IPS-18a (cell line): ENCODE measurements at regions not wholly inside any gene's neighbourhood (a gene's known extent, or its start where the extent isn't known, plus 50 kb on each side); places are given as distances from the start of the nearest gene placed in this dataset.
"Not testable (repeated sequence)": the region's sequence is repeated elsewhere in the genome, so short reads cannot be mapped to it uniquely, and the experiment has no call there.

ENCODE experiments used
- H3K27ac ChIP-seq: one replicate; pipeline ENCODE4 v1.5.1; 2013; ENCODE audit warnings: low read length
- H3K27me3 ChIP-seq: one replicate; pipeline ENCODE4 v1.6.1; 2013; ENCODE audit warnings: mild to moderate bottlenecking, low read length; ENCODE audit not compliant: control insufficient read depth, insufficient read depth
- H3K36me3 ChIP-seq: one replicate; pipeline ENCODE4 v1.6.1; 2013; ENCODE audit warnings: low read depth, low read length; ENCODE audit not compliant: control insufficient read depth
- H3K4me1 ChIP-seq: one replicate; pipeline ENCODE4 v1.6.1; 2013; ENCODE audit warnings: low read depth, low read length; ENCODE audit not compliant: control insufficient read depth
- H3K4me3 ChIP-seq: one replicate; pipeline ENCODE4 v1.5.1; 2013; ENCODE audit warnings: low read length
- H3K9ac ChIP-seq: one replicate; pipeline ENCODE4 v1.6.1; 2013; ENCODE audit warnings: mild to moderate bottlenecking, low read length, moderate library complexity
- H3K9me3 ChIP-seq: one replicate; pipeline ENCODE4 v1.6.1; 2013; ENCODE audit warnings: low read depth, low read length; ENCODE audit not compliant: control insufficient read depth

DNA sequence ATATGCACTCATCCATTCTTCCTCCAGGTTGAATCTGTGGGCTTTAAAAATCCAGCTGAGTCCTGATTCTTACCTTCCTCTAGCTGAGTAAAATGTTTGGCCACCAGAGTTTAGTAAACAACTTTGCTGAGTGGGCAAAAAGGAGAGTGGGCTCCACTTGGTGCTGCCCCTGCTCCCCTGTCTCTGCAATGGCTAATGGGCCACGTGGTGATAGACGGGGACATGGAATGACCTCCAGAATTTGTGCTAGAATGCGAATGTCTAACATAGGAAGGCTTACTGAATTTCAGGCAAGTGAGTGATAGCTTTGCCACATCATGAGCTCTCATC lies 137.3 kb upstream of the CES5A start:
- no peaks in the 10 kb centered on the region for H3K4me1 ChIP-seq
- H3K27me3 ChIP-seq: no peaks in the 10 kb centered on the region
- H3K4me3 ChIP-seq: no peak overlapping the region
- H3K36me3 ChIP-seq: no peaks in the 10 kb centered on the region
- no peak overlapping the region for H3K9ac ChIP-seq
- no peaks in the 10 kb centered on the region for H3K9me3 ChIP-seq
- H3K27ac ChIP-seq: no peak overlapping the region

DNA sequence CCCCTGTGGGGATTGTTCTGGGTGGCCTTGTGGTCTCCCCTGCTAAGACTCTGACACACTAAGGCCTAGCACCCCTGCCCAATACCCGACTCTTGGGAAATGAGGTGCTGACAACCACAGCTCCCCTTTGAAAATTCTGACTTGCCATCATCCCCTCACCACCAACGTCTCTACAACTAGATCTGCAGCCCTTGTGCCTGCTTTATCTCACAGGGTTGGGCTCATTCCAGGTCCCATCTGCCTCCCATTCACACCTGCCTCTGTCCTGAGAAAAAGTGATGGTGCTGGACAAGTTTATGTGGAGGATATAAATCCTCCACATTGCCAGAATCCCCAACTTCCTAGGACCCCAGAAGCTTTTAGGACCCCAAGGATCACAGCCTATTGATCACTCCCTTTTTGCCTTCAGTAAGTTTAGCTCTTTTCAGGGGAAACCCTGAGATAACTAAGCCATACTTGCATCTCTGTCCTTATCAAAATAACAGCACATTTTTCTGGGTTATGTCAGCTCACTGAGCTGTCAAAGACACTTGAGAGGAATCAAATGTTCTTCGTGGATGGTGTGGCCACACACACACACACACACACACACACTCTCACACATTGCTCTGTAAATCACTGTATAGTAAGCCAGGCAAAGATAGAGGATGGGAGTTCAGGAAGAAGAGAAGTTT lies 136.8 kb upstream of the CES5A start:
- Histone ChIP-seq H3K27me3 (no peaks in the 10 kb centered on the region), H3K4me1 (no peaks in the 10 kb centered on the region), H3K9me3 (no peaks in the 10 kb centered on the region), H3K4me3 (no peak overlapping the region), H3K27ac (no peak overlapping the region), H3K9ac (no peak overlapping the region), H3K36me3 (no peaks in the 10 kb centered on the region)

DNA sequence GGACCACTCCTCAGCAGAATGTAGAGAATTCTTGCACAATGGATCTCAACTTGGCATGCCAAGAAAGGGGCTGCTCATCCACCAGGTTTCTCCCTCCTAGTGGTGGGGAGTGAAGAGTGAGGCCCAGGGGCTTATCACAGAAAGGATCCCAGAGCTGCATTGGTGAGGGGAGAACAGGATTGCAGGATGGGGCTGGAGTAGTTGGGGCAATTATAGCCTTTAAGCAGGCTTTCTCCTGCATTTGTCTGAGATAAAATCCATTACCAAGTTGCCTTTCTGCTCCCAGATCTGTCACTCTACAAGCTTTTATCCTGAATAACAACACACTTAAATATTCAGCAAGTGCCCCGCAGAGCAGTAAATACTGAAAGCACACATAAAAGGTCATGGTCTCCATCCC lies 130.8 kb upstream of the CES5A start:
- Histone ChIP-seq H3K36me3 (no peaks in the 10 kb centered on the region), H3K4me3 (no peak overlapping the region), H3K27ac (no peak overlapping the region), H3K9ac (no peak overlapping the region), H3K27me3 (no peaks in the 10 kb centered on the region), H3K9me3 (no peaks in the 10 kb centered on the region), H3K4me1 (peaks cover 7% of the 10 kb centered on the region)

DNA sequence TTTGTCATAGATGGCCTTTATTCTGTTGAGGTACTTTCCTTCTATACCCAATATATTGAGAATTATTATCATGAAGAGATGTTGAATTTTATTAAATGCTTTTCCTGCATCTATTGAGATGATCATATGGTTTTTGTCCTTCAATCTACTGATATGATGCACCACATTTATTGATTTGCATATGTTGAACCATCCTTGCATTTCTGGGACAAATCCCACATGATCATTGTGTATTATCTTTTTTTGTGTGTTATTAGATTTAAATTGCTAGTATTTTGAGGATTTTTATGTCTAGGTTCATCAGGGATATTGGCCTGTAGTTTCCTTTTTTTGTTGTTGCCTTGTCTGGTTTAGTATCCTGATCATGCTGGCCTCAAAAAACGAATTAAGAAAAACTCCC lies 124.5 kb upstream of the CES5A start:
- Histone ChIP-seq H3K9me3 (no peaks in the 10 kb centered on the region), H3K27ac (no peak overlapping the region), H3K9ac (no peak overlapping the region), H3K4me1 (no peaks in the 10 kb centered on the region), H3K36me3 (no peaks in the 10 kb centered on the region), H3K27me3 (no peaks in the 10 kb centered on the region), H3K4me3 (no peak overlapping the region)

DNA sequence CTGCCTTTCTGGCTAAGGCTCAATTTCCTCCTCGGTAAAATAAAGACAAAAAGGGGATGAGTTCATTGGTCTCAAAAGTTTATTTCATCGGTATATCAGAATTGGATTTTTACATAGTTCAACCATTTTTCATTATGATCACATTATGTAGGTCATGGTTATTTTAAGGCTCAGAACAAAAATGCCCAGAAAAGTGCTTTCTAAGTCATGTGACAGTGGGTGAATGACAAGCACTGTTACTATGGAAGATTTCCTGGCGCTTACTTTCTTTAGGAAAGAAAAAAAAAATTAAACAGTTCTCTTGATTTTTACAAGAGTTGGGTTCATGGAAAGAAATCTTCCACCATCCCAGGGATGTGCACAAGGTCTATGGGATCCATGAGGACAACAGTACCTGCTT lies 117.9 kb upstream of the CES5A start:
- H3K4me1 ChIP-seq: no peaks in the 10 kb centered on the region
- H3K9me3 ChIP-seq: no peaks in the 10 kb centered on the region
- no peaks in the 10 kb centered on the region for H3K36me3 ChIP-seq
- no peaks in the 10 kb centered on the region for H3K27me3 ChIP-seq
- H3K9ac ChIP-seq: no peak overlapping the region
- no peak overlapping the region for H3K27ac ChIP-seq
- H3K4me3 ChIP-seq: no peak overlapping the region

DNA sequence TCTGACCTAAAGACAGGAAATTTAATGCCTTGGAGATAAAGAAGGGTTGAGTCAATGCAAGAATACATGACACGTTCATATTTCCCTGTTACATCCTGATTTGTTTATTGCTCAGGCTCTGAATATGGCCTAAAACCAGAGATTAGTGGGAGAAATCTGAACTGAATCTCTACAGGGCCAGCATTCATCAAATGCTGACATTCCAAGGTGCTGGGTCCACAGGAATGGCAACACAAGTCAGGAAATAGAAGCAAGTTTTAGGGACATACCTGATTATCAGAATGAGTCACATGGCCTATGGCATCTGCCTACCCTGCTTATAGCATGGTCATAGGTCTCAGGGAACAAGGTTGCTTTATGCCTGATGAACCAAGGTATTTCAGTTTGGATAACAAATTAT lies 117.4 kb upstream of the CES5A start:
- Histone ChIP-seq H3K27ac (no peak overlapping the region), H3K9ac (no peak overlapping the region), H3K4me1 (no peaks in the 10 kb centered on the region), H3K27me3 (no peaks in the 10 kb centered on the region), H3K36me3 (no peaks in the 10 kb centered on the region), H3K9me3 (no peaks in the 10 kb centered on the region), H3K4me3 (no peak overlapping the region)

DNA sequence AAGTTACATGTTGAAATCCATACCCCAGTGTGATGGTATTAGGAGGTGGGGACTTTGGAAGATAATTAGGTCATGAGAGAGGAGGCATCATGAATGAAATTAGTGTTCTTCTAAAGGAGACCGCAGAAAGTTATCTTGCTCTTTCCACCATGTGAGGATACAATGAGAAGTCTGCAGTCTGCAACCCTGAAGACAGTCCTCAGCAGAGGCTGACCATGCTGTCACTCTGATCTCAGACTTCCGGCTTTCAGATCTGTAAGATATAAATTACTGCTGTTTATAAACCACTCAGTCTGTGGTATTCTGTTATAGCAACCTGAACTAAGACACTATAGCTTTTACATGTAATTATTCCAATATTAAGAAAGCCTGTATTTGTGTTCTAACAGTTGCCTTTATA lies 116.7 kb upstream of the CES5A start:
- Histone ChIP-seq H3K4me3 (no peak overlapping the region), H3K27me3 (no peaks in the 10 kb centered on the region), H3K4me1 (no peaks in the 10 kb centered on the region), H3K27ac (no peak overlapping the region), H3K36me3 (no peaks in the 10 kb centered on the region), H3K9me3 (no peaks in the 10 kb centered on the region), H3K9ac (no peak overlapping the region)

DNA sequence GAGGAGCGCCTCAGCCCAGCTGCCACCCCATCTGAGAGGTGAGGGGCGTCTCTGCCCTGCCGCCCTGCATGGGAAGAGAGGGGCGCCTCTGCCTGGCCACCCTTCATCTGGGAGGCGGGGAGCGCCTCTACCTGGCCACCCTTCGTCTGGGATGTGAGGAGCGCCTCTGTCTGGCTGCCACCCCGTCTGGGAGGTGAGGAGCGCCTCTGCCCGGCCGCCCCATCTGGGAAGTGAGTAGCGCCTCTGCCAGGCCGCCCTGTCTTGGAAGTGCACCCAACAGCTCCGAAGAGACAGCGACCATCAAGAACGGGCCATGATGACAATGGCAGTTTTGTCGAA lies 114.4 kb upstream of the CES5A start:
- Histone ChIP-seq H3K9me3 (no peaks in the 10 kb centered on the region), H3K9ac (no peak overlapping the region), H3K36me3 (no peaks in the 10 kb centered on the region), H3K27ac (no peak overlapping the region), H3K27me3 (no peaks in the 10 kb centered on the region), H3K4me3 (no peak overlapping the region), H3K4me1 (no peaks in the 10 kb centered on the region)

DNA sequence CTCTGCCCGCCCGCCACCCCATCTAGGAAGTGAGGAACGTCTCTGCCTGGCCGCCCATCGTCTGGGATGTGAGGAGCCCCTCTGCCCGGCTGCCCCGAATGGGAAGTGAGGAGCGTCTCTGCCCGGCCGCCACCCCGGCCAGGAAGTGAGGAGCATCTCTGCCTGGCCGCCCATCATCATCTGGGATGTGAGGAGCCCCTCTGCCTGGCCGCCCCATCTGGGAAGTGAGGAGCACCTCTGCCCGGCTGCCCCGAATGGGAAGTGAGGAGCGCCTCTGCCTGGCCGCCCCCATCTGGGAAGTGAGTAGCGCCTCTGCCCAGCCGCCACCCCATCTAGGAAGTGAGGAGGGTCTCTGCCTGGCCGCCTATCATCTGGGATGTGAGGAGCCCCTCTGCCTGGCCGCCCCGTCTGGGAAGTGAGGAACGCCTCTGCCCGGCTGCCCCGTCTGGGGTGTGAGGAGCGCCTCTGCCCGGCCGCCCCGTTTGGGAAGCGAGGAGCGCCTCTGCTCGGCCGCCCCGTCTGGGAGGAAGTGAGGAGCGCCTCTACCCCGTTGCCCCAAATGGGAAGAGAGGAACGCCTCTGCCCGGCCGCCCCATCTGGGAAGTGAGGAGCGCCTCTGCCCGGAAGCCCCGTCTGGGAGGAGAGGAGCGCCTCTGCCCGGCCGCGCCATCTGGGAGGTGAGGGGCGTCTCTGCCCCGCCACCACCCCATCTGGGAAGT lies 113.8 kb upstream of the CES5A start:
- H3K4me3 ChIP-seq, H3K27ac ChIP-seq, H3K9ac ChIP-seq, H3K36me3 ChIP-seq, H3K27me3 ChIP-seq, H3K4me1 ChIP-seq, H3K9me3 ChIP-seq: not testable (repeated sequence)

DNA sequence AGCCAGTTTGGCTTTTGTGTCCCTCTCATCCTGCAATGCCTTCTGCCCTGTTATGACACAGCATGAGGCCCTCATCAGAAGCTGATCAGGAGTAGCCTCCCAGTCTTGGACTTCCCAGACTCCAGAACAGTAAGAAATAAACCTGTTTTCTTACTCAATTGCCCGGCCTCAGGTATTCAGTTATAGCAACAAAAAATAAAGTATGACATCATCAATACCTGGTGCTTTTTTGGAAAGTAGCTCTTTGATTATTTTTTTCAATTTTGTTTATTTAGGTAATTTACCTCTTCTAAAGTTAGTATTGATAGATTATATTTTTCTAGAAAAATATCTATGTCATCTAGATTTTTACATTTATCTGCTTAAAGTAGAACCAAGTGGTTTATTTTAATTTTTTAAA lies 112.8 kb upstream of the CES5A start:
- no peaks in the 10 kb centered on the region for H3K9me3 ChIP-seq
- no peaks in the 10 kb centered on the region for H3K36me3 ChIP-seq
- H3K27me3 ChIP-seq: no peaks in the 10 kb centered on the region
- H3K4me3 ChIP-seq: no peak overlapping the region
- H3K27ac ChIP-seq: no peak overlapping the region
- H3K4me1 ChIP-seq: peaks cover under 1% of the 10 kb centered on the region
- no peak overlapping the region for H3K9ac ChIP-seq

DNA sequence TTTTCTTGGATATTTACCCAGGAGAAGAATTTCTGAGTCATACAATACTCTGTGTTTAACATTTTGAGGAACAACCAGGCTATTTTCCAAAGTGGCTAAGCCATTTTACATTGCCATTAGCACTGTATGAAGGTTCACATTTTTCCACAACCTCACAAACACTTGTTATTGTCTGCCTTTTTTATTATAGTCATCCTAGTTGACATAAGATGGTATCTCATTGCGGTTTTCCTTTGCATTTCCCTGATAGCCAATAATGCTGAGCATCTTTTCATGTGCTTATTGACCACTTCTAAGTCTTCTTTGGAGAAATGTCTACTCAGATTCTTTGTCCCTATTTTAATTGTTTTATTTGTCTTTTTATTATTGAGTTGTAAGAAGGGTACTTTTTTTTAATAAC lies 107.4 kb upstream of the CES5A start:
- no peaks in the 10 kb centered on the region for H3K36me3 ChIP-seq

DNA sequence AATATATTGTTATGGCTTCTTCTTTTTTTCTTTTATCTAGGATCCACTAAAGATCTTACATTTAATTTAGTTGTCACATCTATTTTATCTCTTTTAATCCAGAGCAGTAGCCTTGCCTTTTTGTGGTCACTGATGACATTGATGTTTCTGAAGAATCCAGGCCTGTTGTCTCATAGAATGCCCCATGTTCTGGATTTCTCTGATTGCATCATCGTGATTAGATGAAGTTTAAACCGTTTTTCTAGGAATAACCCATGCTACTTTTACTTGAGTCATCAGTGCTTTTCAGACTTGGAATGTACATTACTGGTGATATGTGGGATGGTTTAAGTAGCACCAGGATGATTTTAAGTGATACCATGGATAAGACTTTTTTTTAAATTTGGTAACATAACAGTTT lies 106.4 kb upstream of the CES5A start:
- no peak overlapping the region for H3K9ac ChIP-seq
- no peaks in the 10 kb centered on the region for H3K36me3 ChIP-seq
- no peaks in the 10 kb centered on the region for H3K27me3 ChIP-seq
- H3K27ac ChIP-seq: no peak overlapping the region
- H3K4me3 ChIP-seq: no peak overlapping the region
- peaks cover 12% of the 10 kb centered on the region for H3K4me1 ChIP-seq
- no peaks in the 10 kb centered on the region for H3K9me3 ChIP-seq

More for the DNA sequence above, 107.4 kb upstream of the CES5A start:
- no peak overlapping the region for H3K27ac ChIP-seq
- no peak overlapping the region for H3K9ac ChIP-seq
- H3K4me1 ChIP-seq: peaks cover 12% of the 10 kb centered on the region
- H3K9me3 ChIP-seq: no peaks in the 10 kb centered on the region
- no peak overlapping the region for H3K4me3 ChIP-seq
- no peaks in the 10 kb centered on the region for H3K27me3 ChIP-seq
